ENCODE measurements at regions not wholly inside any gene's neighbourhood (a gene's known extent, or its start where the extent isn't known, plus 50 kb on each side); places are given as distances from the start of the nearest gene placed in this dataset.
"Not testable (repeated sequence)": the region's sequence is repeated elsewhere in the genome, so short reads cannot be mapped to it uniquely, and the experiment has no call there.

DNA sequence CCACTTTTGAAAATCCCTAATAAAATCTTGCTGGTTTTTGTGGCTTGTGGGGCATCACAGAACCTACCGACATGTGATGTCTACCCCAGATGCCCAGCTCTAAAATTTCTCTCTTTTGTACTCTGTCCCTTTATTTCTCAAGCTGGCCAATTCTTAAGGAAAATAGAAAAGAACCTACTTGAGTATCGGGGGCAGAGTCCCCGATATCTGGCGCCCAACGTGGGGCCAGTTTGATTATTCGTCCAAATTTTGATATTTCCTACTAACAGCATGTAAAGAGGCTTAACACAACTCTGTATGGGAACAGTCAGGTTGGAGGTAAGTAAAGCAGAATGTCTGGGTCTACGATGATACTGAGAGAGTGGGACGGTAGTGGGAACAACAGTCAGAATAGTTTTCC lies 810.6 kb downstream of the SLC6A15 start:
- peaks cover 21 to 54% (median 39%) of the 10 kb centered on the region in 7 donors for H3K9me3 Mint-ChIP-seq
- H3K79me2 ChIP-seq (ENCODE audit: insufficient read depth, low read length); H3K4me1 Mint-ChIP-seq; H3K4me3 ChIP-seq (replicated peaks in 1 of 3; ENCODE audit: low read depth in 2 of 3, low read length in 3 of 3); H2AFZ ChIP-seq (ENCODE audit: insufficient read depth, low read depth, low read length, poor library complexity, severe bottlenecking); H3K4me3 Mint-ChIP-seq; H3K9ac ChIP-seq (ENCODE audit: insufficient read depth, low read length, poor library complexity, severe bottlenecking); H3K4me2 ChIP-seq (replicated peaks; ENCODE audit: extremely low read depth, low read length, poor library complexity, severe bottlenecking); H3K27me3 ChIP-seq (ENCODE audit: control insufficient read depth in 2 of 2, insufficient read depth in 2 of 2, low read length in 2 of 2); H3K4me1 ChIP-seq (ENCODE audit: control insufficient read depth in 1 of 2, insufficient read depth in 2 of 2, low read length in 2 of 2); H3K27me3 Mint-ChIP-seq (ENCODE audit: low read depth in 3 of 3); H3K36me3 Mint-ChIP-seq; DNase-seq; intact Hi-C loops (cut with micrococcal nuclease); H3K27ac ChIP-seq (ENCODE audit: low read depth in 1 of 2, low read length in 2 of 2); H3K27ac Mint-ChIP-seq; H4K20me1 ChIP-seq (ENCODE audit: insufficient read depth, low read length); H3K36me3 ChIP-seq (replicated peaks in 1 of 2; ENCODE audit: control insufficient read depth in 1 of 2, insufficient read depth in 2 of 2, low read length in 2 of 2): not testable (repeated sequence)
- peaks cover 35 to 65% of the 10 kb centered on the region in 2 donors for H3K9me3 ChIP-seq (replicated peaks in 1 of 2; ENCODE audit: control insufficient read depth in 1 of 2, insufficient read depth in 1 of 2, low read length in 2 of 2)
- 90% methylated on average over 4 of the region's 8 CpGs for WGBS (ENCODE audit: insufficient coverage)

DNA sequence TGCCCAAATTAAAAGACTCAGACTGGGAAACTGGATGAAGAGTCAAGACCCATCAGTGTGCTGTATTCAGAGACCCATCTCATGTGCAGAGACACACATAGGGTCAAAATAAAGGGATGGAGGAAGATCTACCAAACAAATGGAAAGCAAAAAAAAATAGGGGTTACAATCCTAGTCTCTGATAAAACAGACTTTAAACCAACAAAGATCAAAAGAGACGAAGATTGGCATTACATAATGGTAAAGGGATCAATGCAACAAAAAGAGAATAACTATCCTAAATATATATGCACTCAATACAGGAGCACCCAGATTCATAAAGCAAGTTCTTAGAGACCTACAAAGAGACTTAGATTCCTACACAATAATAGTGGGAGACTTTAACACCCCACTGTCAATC lies 813.0 kb downstream of the SLC6A15 start:
- H3K4me1 Mint-ChIP-seq; H3K27me3 Mint-ChIP-seq (ENCODE audit: low read depth in 3 of 3); H2AFZ ChIP-seq (ENCODE audit: insufficient read depth, low read depth, low read length, poor library complexity, severe bottlenecking); H4K20me1 ChIP-seq (ENCODE audit: insufficient read depth, low read length); DNase-seq; H3K4me3 ChIP-seq (replicated peaks in 1 of 3; ENCODE audit: low read depth in 2 of 3, low read length in 3 of 3); H3K36me3 Mint-ChIP-seq; H3K36me3 ChIP-seq (replicated peaks in 1 of 2; ENCODE audit: control insufficient read depth in 1 of 2, insufficient read depth in 2 of 2, low read length in 2 of 2); H3K4me3 Mint-ChIP-seq; H3K27ac ChIP-seq (ENCODE audit: low read depth in 1 of 2, low read length in 2 of 2); H3K27me3 ChIP-seq (ENCODE audit: control insufficient read depth in 2 of 2, insufficient read depth in 2 of 2, low read length in 2 of 2); intact Hi-C loops (cut with micrococcal nuclease); H3K27ac Mint-ChIP-seq; H3K79me2 ChIP-seq (ENCODE audit: insufficient read depth, low read length); H3K4me2 ChIP-seq (replicated peaks; ENCODE audit: extremely low read depth, low read length, poor library complexity, severe bottlenecking); H3K9ac ChIP-seq (ENCODE audit: insufficient read depth, low read length, poor library complexity, severe bottlenecking); H3K4me1 ChIP-seq (ENCODE audit: control insufficient read depth in 1 of 2, insufficient read depth in 2 of 2, low read length in 2 of 2): not testable (repeated sequence)
- H3K9me3 Mint-ChIP-seq: peaks cover 21 to 57% (median 39%) of the 10 kb centered on the region in 7 donors
- H3K9me3 ChIP-seq (replicated peaks in 1 of 2; ENCODE audit: control insufficient read depth in 1 of 2, insufficient read depth in 1 of 2, low read length in 2 of 2): peaks cover 33 to 59% of the 10 kb centered on the region in 2 donors
- WGBS (ENCODE audit: insufficient coverage): no CpG with 5 or more reads among the region's 1 CpG

DNA sequence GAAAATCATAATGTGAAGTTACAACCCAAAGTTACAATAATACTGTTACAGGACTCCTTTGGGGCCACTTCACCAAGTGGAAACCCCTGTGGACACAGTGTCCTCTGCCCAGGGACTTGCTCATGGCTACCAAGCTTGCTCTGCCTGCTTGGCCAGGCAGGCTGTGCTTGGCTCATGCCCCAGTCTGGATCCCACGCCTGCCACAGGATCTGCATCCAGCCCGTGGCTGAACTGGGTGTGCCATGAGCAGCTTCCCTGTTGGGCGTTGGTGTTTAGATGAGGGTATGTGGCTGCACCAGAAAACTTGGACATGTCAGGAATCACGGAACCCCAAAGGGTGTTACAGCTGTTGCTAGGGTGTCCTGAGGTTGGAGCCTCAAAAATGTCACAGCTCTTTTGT lies 820.9 kb downstream of the SLC6A15 start:
- intact Hi-C loops (cut with micrococcal nuclease): no loop called here
- Mint-ChIP-seq H3K27me3 (ENCODE audit: low read depth in 3 of 3) (no peaks in the 10 kb centered on the region), H3K4me1 (no peaks in the 10 kb centered on the region), H3K27ac (no peak overlapping the region), H3K4me3 (no peak overlapping the region), H3K36me3 (no peaks in the 10 kb centered on the region), H3K9me3 (peaks cover 0 to 11% (median 4%) of the 10 kb centered on the region in 7 donors)
- Histone ChIP-seq H3K4me2 (replicated peaks; ENCODE audit: extremely low read depth, low read length, poor library complexity, severe bottlenecking) (no peak overlapping the region), H3K9ac (ENCODE audit: insufficient read depth, low read length, poor library complexity, severe bottlenecking) (no peak overlapping the region), H3K4me3 (replicated peaks in 1 of 3; ENCODE audit: low read depth in 2 of 3, low read length in 3 of 3) (no peak overlapping the region), H3K4me1 (ENCODE audit: control insufficient read depth in 1 of 2, insufficient read depth in 2 of 2, low read length in 2 of 2) (no peaks in the 10 kb centered on the region), H3K27me3 (ENCODE audit: control insufficient read depth in 2 of 2, insufficient read depth in 2 of 2, low read length in 2 of 2) (no peaks in the 10 kb centered on the region), H4K20me1 (ENCODE audit: insufficient read depth, low read length) (no peaks in the 10 kb centered on the region), H2AFZ (ENCODE audit: insufficient read depth, low read depth, low read length, poor library complexity, severe bottlenecking) (no peak overlapping the region), H3K9me3 (replicated peaks in 1 of 2; ENCODE audit: control insufficient read depth in 1 of 2, insufficient read depth in 1 of 2, low read length in 2 of 2) (peaks cover 0 to 10% of the 10 kb centered on the region in 2 donors), H3K36me3 (replicated peaks in 1 of 2; ENCODE audit: control insufficient read depth in 1 of 2, insufficient read depth in 2 of 2, low read length in 2 of 2) (no peaks in the 10 kb centered on the region), H3K27ac (ENCODE audit: low read depth in 1 of 2, low read length in 2 of 2) (no peak overlapping the region), H3K79me2 (ENCODE audit: insufficient read depth, low read length) (no peaks in the 10 kb centered on the region)
- DNase-seq: no peak
- TF ChIP-seq, protein P1, sequence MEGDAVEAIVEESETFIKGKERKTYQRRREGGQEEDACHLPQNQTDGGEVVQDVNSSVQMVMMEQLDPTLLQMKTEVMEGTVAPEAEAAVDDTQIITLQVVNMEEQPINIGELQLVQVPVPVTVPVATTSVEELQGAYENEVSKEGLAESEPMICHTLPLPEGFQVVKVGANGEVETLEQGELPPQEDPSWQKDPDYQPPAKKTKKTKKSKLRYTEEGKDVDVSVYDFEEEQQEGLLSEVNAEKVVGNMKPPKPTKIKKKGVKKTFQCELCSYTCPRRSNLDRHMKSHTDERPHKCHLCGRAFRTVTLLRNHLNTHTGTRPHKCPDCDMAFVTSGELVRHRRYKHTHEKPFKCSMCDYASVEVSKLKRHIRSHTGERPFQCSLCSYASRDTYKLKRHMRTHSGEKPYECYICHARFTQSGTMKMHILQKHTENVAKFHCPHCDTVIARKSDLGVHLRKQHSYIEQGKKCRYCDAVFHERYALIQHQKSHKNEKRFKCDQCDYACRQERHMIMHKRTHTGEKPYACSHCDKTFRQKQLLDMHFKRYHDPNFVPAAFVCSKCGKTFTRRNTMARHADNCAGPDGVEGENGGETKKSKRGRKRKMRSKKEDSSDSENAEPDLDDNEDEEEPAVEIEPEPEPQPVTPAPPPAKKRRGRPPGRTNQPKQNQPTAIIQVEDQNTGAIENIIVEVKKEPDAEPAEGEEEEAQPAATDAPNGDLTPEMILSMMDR (IDR thresholded peaks at IDR 0.05): no peak
- 89% methylated on average over 4 of the region's 4 CpGs for WGBS (ENCODE audit: insufficient coverage)

Data from CD14-positive monocyte (primary cell).